Testis (tissue), 2 donors: ENCODE measurements at regions not wholly inside any gene's neighbourhood (a gene's known extent, or its start where the extent isn't known, plus 50 kb on each side); places are given as distances from the start of the nearest gene placed in this dataset.

Experiments
- DNase-seq: peaks from one replicate; pipeline ENCODE4 v3.0.0-alpha.2; 2019
- H3K27ac ChIP-seq, 2 donors: fragments of 200-600 bp; sonication (generic); one replicate each; pipeline ENCODE4 v1.5.1; 2019
- H3K27me3 ChIP-seq: fragments of 200-600 bp; sonication (generic); one replicate; pipeline ENCODE4 v1.5.1; 2019
- H3K36me3 ChIP-seq: fragments of 200-600 bp; sonication (generic); one replicate; pipeline ENCODE4 v1.5.1; 2017; ENCODE audit warnings: low read depth; ENCODE audit errors: missing control alignments
- H3K4me1 ChIP-seq: fragments of 200-600 bp; sonication (generic); one replicate; pipeline ENCODE4 v1.5.1; 2019
- H3K4me3 ChIP-seq, 2 donors: fragments of 200-600 bp; sonication (generic); one replicate each; pipeline ENCODE4 v1.5.1; 2017 to 2019
- H3K9me3 ChIP-seq: fragments of 200-600 bp; sonication (generic); one replicate; pipeline ENCODE4 v1.5.1; 2017
- POLR2A ChIP-seq: fragments of 450-650 bp; IDR thresholded peaks from one replicate; pipeline ENCODE4 v1.6.1; 2017; ENCODE audit warnings: antibody characterized with exemption, mild to moderate bottlenecking, moderate library complexity
- WGBS, 2 donors: methylation state at CpG; one replicate each; pipeline ENCODE4 v1.1.5; 2018; 5-methylcytosine and 5-hydroxymethylcytosine counted together
- intact Hi-C: fragments of 100-400 bp; cut with DNase I; formaldehyde crosslinking; loops from one replicate; pipeline ENCODE4 v1.15.1; 2023; ENCODE audit warnings: low total_unique reads
- TF ChIP-seq, protein P1 (sequence below), 3 experiments: fragments of 450-650 bp in 2 of 3; fragments of 200-600 bp in 1 of 3; sonication (generic) in 1 of 3; IDR thresholded peaks; one replicate each; pipeline ENCODE4 v1.5.1; 2016 to 2019; ENCODE audit warnings: antibody characterized with exemption in 3 of 3, mild to moderate bottlenecking in 2 of 3, moderate library complexity in 1 of 3

DNA sequence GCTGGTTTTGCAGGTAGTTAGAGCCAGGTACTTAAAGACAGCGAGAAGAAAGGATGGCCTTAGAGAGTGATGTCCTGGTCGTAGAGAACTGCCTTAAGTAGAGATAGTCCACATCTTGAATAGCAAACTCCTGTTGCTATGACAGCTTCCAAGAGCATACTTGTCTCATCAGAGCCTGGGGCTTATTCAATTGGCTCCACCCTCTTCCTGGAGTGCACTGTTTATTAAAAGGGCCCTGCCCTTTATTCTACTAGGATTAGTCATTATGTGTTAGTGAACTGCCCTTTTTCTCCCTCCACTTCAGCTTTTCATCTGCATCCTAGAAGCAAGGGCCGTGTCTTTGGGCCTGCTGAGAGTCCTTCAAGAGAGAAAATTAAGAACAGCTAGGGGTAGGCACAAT lies 94.5 kb upstream of the EOLA2 start:
- Histone ChIP-seq H3K36me3 (no peaks in the 10 kb centered on the region), H3K27ac (no peak overlapping the region), H3K4me1 (no peaks in the 10 kb centered on the region), H3K9me3 (no peaks in the 10 kb centered on the region), H3K4me3 (no peak overlapping the region), H3K27me3 (no peaks in the 10 kb centered on the region)
- no peak for TF ChIP-seq POLR2A
- TF ChIP-seq, protein P1, sequence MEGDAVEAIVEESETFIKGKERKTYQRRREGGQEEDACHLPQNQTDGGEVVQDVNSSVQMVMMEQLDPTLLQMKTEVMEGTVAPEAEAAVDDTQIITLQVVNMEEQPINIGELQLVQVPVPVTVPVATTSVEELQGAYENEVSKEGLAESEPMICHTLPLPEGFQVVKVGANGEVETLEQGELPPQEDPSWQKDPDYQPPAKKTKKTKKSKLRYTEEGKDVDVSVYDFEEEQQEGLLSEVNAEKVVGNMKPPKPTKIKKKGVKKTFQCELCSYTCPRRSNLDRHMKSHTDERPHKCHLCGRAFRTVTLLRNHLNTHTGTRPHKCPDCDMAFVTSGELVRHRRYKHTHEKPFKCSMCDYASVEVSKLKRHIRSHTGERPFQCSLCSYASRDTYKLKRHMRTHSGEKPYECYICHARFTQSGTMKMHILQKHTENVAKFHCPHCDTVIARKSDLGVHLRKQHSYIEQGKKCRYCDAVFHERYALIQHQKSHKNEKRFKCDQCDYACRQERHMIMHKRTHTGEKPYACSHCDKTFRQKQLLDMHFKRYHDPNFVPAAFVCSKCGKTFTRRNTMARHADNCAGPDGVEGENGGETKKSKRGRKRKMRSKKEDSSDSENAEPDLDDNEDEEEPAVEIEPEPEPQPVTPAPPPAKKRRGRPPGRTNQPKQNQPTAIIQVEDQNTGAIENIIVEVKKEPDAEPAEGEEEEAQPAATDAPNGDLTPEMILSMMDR (IDR thresholded peaks at IDR 0.05) = no peak
- intact Hi-C loops = no loop called here
- no peak for DNase-seq
- 45 to 66% methylated on average over 3 of the region's 3 CpGs for WGBS, 2 donors

DNA sequence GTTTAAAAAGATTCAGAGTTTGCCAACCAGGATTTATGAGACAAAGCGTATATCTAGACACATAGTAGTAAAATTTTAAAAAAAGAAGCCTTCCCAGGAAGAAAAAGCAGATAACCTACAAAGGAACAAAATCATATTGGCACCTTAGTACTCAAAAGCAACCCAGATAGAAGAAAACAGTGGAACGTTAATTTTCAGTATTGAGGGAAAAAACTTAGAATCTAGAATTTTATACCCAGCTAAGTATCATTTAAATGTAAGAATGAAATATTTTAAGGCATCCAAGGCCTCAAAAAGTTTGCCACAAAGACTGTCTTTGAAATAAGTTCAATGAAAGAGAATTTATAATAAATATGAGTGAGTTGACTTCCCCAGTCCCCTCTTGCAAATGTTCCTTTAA lies 96.5 kb upstream of the EOLA2 start:
- 66 to 80% methylated on average over 2 of the region's 2 CpGs for WGBS, 2 donors
- H3K4me1 ChIP-seq = no peaks in the 10 kb centered on the region
- intact Hi-C loops = no loop called here
- no peaks in the 10 kb centered on the region for H3K36me3 ChIP-seq
- no peak overlapping the region for H3K4me3 ChIP-seq
- no peaks in the 10 kb centered on the region for H3K9me3 ChIP-seq
- no peak for DNase-seq
- no peaks in the 10 kb centered on the region for H3K27me3 ChIP-seq
- TF ChIP-seq POLR2A = no peak
- TF ChIP-seq, protein P1 (IDR thresholded peaks at IDR 0.05) = no peak
- H3K27ac ChIP-seq = no peak overlapping the region

DNA sequence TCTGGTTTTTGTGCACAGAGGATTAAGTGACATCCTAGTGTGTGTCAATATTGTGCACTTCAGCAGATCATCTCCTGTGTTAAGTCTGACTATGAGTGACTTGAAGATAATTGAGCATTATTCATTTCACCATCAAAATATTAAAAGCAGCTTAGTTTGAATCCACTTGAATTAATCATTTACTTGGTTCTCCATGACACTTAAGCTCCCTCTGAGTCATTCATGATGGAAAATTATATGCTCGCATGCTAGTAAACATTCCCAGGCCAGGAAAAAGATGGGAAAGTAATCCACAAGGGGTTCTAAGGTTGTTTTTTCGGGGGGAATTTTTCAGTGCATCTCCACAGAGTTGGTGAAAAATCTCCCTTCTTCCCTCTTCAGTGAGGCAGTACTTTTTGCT lies 97.2 kb upstream of the EOLA2 start:
- H3K27ac ChIP-seq = no peak overlapping the region
- 75 to 76% methylated on average over 2 of the region's 2 CpGs for WGBS, 2 donors
- intact Hi-C loops = no loop called here

DNA sequence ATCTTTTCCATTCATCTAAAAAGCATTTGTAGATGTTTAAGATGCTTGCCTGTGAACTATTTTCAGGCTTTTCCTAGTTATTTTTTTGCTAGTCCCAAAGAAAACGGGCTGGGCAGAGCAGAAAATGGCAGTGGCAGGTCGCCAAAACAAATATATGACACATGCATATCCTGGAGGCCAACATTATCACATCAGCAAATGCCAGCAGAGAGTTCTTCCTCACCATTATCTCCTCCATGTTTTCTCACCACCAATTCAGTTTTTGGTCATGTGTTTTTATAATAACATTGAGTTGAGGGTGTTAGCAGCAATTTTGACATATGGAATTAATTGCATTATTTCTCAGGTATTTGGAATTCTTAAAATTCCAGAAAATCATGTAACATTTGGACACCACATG lies 97.9 kb upstream of the EOLA2 start:
- TF ChIP-seq, protein P1 (IDR thresholded peaks at IDR 0.05) = no peak
- no peak for TF ChIP-seq POLR2A
- H3K4me1 ChIP-seq = no peaks in the 10 kb centered on the region
- no peaks in the 10 kb centered on the region for H3K27me3 ChIP-seq
- DNase-seq = no peak
- H3K9me3 ChIP-seq = no peaks in the 10 kb centered on the region
- no peak overlapping the region for H3K4me3 ChIP-seq
- intact Hi-C loops = no loop called here
- 38% methylated on average over 2 of the region's 2 CpGs for WGBS, 2 donors
- no peaks in the 10 kb centered on the region for H3K36me3 ChIP-seq
- no peak overlapping the region for H3K27ac ChIP-seq

More for the DNA sequence above, 97.2 kb upstream of the EOLA2 start:
- DNase-seq = no peak
- Histone ChIP-seq H3K27me3 (no peaks in the 10 kb centered on the region), H3K4me1 (no peaks in the 10 kb centered on the region), H3K4me3 (no peak overlapping the region), H3K36me3 (no peaks in the 10 kb centered on the region), H3K9me3 (no peaks in the 10 kb centered on the region)
- TF ChIP-seq, protein P1 (IDR thresholded peaks at IDR 0.05) = no peak
- no peak for TF ChIP-seq POLR2A

DNA sequence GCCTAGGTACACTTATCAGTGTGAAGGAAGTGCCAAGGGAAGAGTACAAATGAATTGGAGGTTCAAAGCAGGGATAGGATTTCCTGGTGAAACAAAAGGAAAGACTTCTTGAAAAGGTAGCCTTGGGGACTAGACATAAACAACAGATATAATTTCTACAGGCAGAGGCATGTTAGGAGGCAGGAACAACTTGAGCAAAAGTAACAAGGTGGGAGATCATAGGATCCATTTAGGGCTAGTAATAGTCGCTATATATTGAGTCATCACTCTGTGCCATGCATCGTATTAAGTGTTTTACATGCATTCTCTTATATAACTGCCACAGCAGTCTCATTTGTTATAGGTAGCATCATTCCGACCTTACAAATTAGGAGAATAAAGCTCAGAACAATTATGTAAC lies 98.3 kb upstream of the EOLA2 start:
- H3K9me3 ChIP-seq = no peaks in the 10 kb centered on the region
- no peak overlapping the region for H3K4me3 ChIP-seq
- no peak for TF ChIP-seq POLR2A
- TF ChIP-seq, protein P1 (IDR thresholded peaks at IDR 0.05) = no peak
- 60 to 92% methylated on average over 3 of the region's 3 CpGs for WGBS, 2 donors
- H3K27ac ChIP-seq = no peak overlapping the region
- no peaks in the 10 kb centered on the region for H3K4me1 ChIP-seq
- H3K36me3 ChIP-seq = no peaks in the 10 kb centered on the region
- intact Hi-C loops = no loop called here
- no peaks in the 10 kb centered on the region for H3K27me3 ChIP-seq
- DNase-seq = no peak
